NCI-H1105 treated with DMSO at 0.1 percent for 48 hours (cell line): ENCODE measurements at regions not wholly inside any gene's neighbourhood (a gene's known extent, or its start where the extent isn't known, plus 50 kb on each side); places are given as distances from the start of the nearest gene placed in this dataset.
"Not testable (repeated sequence)": the region's sequence is repeated elsewhere in the genome, so short reads cannot be mapped to it uniquely, and the experiment has no call there.

Experiments
- DNase-seq: peaks from one replicate; lab custom pipeline; 2025; lab: John Stamatoyannopoulos, UW

DNA sequence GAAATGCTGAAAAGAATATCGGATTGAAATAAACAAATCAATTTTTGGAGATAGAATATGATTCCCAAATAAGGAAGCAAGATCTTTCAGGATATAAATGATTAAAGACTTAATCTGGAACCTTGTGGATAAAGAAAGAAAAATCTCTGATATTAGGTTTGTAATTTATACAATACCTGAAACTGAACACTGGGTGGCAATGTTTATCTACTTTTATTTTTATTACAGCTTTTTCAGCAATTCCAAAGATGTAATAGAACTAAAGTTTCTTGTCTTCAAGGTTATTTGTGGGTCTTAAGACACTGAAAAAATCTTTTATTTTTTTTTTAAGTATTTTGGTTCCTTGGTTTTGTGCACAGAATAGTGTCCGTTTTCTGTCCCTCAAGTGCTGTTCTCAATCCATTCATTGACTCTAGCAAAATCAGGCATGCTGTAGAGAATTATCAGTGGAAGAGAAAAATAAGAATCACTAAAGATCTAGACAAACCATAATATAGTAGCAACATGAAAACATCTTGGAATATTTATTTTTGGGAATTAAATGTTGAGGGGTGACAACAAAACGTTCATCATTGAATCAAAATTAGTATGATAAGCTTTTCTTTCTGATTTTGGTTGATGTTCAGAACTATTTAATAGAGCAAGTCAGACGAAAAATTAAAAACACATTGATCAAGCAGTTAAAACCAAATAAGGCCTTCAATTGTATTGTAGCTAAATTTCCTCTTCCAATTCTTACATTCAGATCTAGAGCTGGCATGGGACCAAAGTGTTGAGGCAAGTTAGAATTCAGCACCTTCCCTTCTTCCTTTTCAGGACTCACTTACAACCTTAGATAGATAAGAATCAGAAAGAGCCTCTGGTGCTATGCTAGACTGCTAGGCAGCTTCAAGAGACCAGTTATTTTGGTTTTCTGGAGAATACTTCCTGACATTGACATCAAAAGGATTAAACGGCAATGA is 704.4 kb upstream of the PCDH20 start:
- DNase-seq: peak; percentile 75

DNA sequence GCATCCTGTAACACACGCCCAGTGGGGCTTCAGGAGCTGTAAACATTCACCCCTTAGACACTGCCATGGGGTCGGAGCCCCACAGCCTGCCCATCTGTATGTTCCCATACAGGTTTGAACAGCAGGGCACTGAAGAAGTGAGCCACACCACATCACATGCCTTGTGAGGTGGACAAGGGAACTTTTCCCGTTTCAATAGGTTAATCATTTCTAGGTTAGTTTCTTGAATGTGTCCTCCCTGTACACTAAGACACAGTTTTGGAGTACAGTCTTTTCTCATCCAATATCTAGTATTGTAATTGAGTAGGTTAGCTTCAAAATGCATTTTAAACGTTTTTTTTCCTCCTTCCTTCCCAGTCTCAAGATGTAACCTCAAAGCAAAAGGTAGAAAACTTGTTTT is 700.2 kb upstream of the PCDH20 start:
- DNase-seq: no peak

DNA sequence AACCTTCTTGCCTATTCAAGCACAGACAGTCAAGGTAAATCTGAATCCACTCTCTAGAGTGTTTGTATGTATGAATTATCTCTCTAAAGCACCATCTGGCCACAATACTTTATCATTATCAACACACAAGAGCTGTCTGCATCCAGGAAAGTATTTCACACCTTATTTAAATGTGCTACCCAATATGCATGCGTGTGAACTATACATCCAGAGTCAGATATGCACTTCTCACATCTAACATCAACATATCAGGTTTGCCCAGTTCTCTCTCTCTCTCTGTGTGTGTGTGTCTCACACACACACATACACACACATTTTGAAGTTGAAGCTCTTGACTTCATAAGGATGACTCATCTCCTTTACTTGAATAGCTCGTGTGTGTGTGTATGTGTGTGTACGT is 697.5 kb upstream of the PCDH20 start:
- DNase-seq: no peak

DNA sequence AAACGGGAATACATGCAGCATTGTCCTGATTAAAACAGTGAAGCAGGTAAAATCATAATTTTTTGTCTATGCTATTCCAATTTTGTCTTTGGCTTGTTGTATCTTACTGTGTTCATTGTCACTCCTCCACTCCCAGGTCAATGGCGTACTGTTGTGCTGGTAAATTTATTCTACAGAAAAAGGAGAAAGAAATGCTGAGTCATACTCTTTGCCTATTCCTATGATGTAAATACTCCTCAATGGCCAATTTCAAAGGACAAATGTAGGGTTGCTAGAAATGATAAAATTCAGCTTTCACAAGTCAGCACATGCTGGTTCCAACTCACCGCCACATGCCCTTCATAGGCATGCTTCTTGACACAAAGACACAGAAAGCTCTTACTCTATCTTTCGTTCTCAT is 694.4 kb upstream of the PCDH20 start:
- no peak for DNase-seq

DNA sequence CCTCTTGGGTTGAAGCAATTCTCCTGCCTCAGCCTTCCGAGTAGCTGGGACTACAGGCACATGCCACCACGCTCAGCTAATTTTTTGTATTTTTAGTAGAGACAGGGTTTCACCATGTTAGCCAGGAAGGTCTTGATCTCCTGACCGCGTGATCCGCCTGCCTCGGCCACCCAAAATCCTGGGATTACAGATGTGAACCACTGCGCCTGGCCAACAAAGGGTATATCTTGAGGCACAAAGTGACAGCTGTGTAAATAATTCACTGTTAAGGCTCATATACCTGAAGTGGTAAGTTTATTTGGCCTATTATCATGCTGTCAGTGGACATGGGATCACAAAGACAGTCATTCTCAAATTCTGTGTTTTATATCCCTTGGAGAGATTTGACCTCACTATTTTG is 688.5 kb upstream of the PCDH20 start:
- not testable (repeated sequence) for DNase-seq

DNA sequence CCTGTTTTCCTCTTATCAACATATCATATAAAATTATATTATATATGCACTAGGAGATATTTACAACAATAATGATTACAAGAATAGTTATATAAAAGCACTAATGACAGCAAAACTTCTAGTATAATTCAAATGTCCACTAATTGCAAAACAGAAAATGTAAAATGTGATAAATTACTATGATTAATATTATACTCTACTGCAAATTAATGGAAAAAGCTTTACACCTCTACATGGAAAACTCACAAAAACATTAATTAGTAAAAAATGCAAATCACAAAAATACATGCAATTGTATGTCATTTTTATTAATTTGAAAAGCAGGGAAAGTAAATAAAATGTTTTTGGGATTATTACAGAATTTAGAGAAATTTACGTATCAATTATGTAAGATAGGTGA is 681.0 kb upstream of the PCDH20 start:
- DNase-seq: no peak

DNA sequence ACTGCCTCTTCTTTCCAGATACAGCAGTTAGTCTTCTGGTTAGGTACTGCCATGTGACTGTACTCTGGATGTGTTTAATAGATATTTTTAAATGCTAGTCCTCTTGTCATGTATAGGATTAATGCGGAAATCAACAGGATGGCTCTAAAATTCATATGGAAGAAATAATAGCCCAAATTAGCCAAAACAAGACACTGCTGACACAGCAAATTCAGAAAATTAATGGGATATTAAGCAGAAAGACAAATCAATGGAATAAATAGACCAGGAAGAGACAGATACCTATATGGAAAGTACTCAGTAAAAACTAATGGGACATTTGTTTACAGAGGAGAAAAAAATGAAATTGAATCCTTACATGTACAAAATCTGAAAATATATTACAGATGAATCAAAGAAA is 679.3 kb upstream of the PCDH20 start:
- DNase-seq: no peak

DNA sequence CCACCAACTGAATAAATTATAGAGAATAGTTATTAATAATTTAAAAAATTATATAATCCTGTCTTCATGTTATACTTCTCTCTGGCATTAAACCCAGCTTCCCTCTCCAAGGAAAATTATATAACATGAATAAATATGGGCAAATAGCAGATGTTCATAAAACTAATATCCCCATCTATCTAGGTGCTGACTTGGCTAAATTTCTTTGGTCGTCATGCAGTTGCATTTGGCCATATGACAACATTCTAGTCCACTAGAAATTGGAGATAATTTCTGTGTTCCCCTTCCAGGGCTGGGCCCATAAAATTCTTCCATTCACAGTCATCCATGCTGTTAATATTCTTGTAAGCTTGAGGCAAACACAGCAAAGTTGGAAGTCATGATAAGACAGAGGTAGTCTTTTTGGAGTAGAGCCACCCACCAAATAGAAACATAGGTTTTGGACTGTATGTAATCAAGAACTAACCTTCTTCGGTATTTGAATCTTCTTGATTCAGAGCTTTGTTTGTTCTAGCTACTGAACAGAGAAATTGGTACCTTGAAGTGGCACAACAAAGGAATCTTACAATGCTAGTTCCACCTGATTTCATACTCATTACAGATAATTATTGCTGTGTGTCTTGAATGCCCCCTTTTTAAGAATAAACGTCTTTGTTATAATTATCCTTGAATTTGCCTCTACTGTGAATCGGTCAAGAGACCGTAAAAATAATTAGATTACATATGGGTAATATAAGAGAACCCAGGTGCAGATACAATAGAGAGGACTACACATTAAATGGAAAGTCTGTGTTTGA is 678.5 kb upstream of the PCDH20 start:
- DNase-seq: peak; percentile 97

DNA sequence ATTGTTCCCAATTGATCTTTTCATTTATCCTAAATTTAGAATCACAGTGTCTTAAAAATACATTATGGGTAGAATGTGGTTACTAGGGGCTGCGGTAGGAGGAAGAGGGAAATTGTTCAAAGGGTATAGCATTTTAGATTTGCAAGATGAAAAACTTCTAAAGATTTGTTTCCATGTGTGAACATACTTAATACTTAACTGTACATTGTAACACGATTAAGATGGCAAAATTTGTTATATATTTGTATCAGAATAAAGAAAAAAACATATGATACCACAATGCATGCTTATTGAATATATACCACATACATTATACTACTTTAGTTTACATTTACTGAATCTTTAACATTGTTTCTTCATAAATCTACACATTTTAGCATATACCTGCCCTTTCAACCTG is 677.3 kb upstream of the PCDH20 start:
- no peak for DNase-seq

DNA sequence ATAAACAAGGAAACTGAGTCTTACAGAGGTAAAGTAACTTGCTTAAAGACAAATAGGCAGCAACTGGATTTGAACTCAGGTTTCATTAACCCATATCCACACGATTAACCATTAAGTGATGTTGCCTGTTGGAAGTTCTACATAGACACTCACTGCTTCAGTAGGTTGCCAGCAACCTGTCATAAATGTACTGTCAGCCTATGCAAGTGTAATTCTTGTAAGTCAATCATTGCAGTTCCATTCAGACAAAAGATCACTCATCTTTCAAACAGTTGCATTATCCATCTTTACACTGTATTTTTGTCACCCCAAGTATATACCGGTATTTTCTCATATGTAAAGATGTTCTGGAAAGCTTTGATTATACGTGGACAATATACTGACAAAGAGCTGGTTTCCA is 676.9 kb upstream of the PCDH20 start:
- DNase-seq: no peak

DNA sequence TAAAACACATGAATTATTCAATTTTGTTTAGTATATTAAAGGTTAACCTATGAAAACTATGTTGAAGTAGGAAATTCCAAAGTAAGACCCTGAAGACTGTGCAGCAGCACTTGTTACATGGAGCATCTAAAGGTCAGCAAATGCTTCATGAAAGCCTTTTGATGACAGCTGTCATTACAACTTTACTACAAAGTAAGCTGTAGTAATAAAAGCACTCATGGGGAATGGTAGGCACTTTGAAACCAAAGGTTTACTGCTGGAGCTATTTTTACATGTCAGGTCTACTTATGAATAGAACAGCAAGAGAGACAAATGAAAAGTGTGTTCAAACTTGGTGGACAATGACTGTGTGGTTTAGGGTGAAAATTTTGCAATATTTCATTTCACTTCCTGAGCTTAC is 672.5 kb upstream of the PCDH20 start:
- DNase-seq: no peak

DNA sequence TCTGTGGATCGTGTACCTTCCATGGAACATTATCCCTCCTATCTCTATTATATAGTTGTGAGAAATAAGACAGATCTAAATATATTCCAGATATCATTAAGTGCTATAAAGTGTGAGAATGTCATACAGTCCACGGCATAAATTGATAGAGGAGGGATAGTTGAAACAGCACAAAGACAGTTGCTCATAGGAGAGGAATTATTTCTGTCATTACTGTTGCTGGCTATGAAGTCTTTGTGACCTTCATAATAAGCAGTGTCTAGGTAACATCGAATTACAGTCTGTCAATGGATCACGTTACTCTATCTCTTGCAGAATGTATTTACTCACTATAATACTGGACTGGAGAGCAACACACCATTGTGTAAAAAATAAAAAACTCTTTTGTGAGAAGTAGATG is 671.5 kb upstream of the PCDH20 start:
- no peak for DNase-seq

DNA sequence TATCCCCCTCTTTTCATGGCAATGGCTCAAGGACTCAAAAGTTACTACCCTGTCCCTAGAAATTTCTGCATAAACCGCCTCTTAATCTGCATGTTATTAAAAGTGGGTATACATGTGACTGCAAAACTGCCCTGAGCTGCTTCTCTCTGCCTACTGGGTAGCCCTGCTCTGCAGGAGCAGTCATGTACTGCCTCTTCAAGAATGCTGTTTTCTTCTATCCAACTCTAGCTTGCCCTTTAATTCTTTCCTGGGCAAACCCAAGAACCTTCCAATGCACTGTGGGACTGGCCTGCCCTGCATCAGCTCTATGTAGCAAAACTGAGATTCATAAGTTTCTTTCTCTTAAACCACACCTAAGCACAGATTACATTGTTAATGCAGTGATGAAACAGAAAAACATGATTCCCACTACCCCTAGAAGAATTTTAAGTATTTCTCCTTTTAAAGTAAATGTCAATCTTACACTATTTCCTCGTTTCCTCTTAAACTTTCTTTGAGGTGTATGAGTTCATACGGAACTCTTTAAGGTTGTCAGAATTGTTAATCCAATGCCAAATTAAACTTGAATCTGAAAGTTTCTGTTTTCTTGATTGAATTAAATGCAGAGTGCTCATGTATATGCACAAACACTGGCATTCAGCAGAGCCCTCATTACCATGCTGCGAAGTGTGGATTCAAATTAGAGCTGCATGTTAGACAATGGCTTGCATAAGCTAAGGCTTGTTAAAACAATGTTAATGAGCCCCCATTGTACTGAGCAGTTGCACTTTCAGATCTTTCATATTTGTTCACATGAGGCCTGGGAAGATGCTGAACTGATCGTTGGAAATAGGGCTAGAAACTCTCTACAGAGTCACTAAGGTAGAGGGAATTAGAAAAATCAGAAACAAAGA is 669.9 kb upstream of the PCDH20 start:
- no peak for DNase-seq

DNA sequence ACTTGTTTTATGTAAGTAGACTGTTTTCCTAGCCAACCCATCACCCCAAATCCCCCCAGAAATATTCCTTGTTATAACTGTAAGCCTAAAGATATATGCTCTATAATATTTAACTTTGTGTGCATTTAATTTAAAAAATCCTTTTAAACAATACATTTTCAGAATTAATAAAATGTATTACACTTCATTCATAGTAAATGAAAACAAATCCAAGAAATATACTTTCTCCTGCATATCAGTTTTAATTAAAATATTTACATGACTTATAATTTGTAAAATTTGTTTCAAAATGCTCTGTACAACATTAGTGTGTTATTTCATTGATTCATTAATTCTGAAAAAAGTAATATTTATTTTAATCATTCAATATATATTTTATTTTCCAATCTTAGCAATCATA is 669.1 kb upstream of the PCDH20 start:
- DNase-seq: no peak

DNA sequence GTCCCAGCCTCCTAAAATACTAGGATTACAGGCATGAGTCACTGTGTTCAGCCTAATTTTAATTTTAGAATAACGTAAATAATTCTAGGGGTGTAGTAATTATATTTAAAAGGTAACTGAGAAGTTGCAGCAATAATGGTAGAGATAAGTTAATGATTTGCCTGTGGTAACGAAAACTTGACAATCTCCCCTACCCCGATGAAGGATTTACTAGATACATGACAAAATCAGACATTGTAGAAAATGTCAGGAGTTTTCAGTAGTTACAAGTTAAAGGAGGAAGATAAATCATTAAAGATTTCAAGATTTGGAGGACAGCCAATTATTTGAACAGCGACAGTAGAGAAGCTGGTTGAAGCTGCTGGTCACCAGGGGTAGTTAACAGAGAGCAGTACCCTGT is 652.2 kb upstream of the PCDH20 start:
- no peak for DNase-seq

DNA sequence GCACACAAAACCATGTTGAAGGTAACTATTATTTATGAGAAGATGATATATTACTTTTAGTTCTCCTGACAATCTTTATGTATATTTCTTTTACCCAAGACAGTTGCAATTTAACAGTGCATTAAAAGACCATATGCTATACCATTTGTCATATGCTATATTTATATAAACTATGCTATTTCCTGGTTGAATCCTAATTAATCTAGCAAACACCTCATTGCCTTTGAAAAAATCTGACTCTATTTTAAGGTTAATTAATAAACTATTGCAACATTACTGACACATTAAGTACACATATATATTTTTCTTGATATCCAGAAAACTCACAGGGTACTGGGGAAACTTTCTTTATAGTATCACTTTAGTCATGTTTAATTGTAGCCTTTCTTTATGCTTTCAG is 649.4 kb upstream of the PCDH20 start:
- no peak for DNase-seq

DNA sequence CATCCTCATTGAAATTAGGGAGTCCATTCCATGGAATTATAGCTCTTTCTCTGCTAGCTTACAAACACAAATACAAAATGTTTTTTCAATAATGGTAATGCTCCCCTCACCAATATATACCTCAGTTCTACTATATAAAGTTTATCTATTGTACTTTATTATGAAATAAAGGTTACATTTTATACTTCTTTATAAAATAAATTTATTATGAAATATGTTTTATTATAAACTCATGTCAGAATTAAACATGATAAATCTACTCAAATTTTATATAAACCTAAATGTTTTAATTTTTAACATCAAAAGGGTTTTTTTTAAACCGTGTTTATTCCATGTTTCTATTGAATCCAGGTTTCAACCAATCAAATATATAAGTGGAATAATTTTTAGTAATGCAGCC is 646.1 kb upstream of the PCDH20 start:
- no peak for DNase-seq

DNA sequence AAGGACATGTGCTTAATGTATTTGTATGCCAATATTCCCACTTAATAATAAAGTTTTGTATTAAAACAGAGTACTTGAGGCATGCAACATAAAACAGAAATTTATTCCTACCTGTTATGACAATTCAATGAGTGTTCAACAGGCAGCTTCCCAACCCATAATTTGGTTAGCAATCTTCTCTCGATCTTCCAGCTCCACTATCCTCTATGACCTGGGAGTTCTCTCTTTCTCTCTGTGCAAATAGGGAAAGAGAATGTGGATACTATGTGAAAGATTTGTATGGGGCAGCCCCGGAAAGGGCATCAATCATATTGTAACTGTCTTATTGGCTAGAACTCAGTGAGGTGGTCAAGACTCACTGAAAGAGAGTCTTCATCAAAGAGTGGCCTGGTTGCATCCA is 644.9 kb upstream of the PCDH20 start:
- DNase-seq: no peak

DNA sequence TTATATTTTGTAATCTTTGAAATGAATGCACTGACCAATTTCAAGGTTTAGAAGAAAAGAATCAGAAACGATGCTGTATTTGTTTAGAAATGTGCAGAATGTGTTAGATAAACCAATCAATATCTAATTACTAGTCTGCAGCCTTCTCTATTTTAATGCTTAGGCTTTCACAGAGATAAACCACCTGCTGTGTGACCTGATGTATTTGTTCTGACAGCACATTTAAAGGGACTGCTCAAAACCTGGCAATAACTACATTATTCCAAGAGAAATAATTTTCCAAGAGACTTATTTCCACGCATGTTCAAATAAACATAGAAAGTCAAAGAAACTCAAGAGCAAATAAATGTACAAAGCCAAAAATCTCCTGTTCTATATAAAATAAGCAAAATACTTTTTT is 641.6 kb upstream of the PCDH20 start:
- DNase-seq: no peak

DNA sequence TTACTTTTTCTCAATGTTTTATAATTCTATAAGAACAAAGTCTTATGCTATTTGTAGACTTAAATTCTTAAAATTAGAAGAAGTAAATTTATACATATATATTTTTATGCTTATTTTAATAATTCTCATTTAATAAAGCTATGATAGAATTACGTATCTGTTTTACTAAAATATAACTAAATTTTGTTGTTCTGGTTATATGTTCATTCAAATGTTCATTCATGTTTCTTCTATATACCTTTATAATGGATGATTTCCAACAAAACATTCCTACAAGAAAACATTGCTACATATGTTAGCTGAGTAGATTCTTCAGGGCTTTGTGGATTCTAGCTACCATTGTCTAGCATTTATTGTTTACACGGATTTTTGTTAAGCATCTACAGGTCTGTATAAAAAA is 634.3 kb upstream of the PCDH20 start:
- no peak for DNase-seq

DNA sequence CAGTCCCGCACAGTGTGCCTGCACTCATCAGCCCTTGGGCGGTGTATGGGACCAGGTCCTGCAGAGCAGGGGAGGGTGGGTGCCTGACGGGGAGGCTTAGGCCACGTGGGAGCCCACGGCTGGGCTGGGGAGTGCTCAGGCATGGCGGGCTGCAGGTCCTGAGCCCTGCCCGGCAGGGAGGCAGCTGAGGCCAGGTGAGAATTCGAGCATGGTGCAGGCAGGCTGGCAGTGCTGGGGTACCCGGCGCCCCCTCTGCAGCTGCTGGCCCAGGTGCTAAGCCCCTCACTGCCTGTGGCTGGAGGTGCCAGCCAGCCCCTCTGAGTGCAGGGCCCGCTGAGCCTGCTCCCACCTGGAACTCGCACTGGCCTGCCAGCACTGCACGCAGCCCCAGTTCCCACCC is 630.9 kb upstream of the PCDH20 start:
- no peak for DNase-seq

DNA sequence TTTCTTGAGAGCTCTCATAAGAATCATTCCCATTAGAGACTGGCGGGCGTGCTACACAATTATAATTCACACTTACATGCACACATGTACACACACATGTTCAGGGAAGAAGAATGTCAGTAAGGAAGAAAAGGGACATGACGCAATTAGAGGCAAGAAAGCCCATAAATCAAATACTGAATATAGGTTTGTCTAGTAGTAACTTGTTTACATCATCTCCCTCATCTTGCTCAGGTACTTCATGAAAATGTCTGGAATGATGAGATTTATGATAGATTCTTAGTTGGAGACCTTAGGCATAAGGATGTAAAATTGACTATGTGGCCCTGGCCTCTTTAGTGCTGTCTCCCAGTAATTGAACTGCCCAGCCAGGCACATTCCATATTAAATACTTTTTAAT is 628.0 kb upstream of the PCDH20 start:
- DNase-seq: no peak
